ENCODE measurements at regions not wholly inside any gene's neighbourhood (a gene's known extent, or its start where the extent isn't known, plus 50 kb on each side); places are given as distances from the start of the nearest gene placed in this dataset.

DNA sequence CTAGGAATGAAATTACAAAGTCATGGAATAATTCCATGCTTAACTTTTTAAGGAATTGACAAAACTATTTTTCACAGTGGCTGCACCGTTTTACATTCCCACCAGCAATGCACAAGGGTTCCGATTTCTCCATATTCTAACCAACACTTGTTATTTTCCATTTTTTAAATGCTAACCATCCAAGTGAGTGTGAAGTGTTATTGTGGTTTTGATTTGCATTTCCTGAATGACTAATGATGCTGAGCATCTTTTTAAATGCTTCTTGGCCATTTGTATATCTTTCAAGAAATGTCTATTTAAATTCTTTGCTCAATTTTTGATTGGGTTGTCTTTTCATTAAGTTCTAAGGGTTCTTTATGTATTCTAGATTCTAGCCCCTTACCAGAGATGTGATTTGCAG is 479.5 kb upstream of the SMARCA2 start:
- no peaks in the 10 kb centered on the region for H3K27me3 ChIP-seq
- no peak overlapping the region for H3K4me3 ChIP-seq
- no peak for TF ChIP-seq POLR2A (IDR thresholded peaks at IDR 0.05)
- TF ChIP-seq, protein P1, sequence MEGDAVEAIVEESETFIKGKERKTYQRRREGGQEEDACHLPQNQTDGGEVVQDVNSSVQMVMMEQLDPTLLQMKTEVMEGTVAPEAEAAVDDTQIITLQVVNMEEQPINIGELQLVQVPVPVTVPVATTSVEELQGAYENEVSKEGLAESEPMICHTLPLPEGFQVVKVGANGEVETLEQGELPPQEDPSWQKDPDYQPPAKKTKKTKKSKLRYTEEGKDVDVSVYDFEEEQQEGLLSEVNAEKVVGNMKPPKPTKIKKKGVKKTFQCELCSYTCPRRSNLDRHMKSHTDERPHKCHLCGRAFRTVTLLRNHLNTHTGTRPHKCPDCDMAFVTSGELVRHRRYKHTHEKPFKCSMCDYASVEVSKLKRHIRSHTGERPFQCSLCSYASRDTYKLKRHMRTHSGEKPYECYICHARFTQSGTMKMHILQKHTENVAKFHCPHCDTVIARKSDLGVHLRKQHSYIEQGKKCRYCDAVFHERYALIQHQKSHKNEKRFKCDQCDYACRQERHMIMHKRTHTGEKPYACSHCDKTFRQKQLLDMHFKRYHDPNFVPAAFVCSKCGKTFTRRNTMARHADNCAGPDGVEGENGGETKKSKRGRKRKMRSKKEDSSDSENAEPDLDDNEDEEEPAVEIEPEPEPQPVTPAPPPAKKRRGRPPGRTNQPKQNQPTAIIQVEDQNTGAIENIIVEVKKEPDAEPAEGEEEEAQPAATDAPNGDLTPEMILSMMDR (IDR thresholded peaks at IDR 0.05): no peak

DNA sequence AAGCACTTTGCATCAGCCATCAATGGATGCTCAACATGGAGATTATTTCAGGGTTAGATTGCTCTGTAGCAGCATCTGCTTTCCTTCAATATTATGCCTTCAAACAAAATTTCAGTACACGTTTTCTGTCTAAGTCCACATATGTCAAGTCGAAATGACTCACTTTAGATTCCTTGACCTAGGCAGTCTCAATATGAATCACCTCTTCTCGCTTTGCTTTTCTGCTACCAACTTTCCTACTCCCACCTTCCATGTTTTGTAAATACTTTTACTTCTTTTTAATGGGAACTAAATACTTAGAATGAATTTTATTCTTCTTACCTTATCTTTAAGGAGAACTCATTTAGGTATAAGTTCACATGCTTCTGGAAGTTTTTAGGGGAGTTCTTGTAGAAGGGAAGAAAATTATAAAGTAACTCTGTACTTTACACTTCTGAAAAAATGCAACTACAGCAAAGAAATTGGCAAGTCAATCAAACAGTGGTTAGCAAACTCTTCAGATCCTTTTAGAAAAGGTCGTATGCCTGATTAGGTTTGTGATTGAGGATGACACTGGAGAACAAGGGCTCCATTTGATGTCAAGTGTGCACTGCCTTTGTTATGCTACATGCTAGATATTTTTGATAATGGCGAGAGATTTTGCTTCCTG is 478.5 kb upstream of the SMARCA2 start:
- no peak for DNase-seq
- TF ChIP-seq, protein P1 (IDR thresholded peaks at IDR 0.05): no peak
- no peak for TF ChIP-seq POLR2A (IDR thresholded peaks at IDR 0.05)
- no peaks in the 10 kb centered on the region for H3K9me3 ChIP-seq
- no peaks in the 10 kb centered on the region for H3K27me3 ChIP-seq
- H3K27ac ChIP-seq: no peak overlapping the region
- no peak overlapping the region for H3K4me3 ChIP-seq
- H3K36me3 ChIP-seq: no peaks in the 10 kb centered on the region
- no peaks in the 10 kb centered on the region for H3K4me1 ChIP-seq

More for the DNA sequence above, 479.5 kb upstream of the SMARCA2 start:
- H3K4me1 ChIP-seq: no peaks in the 10 kb centered on the region
- H3K36me3 ChIP-seq: no peaks in the 10 kb centered on the region
- no peaks in the 10 kb centered on the region for H3K9me3 ChIP-seq
- no peak overlapping the region for H3K27ac ChIP-seq
- DNase-seq: no peak

DNA sequence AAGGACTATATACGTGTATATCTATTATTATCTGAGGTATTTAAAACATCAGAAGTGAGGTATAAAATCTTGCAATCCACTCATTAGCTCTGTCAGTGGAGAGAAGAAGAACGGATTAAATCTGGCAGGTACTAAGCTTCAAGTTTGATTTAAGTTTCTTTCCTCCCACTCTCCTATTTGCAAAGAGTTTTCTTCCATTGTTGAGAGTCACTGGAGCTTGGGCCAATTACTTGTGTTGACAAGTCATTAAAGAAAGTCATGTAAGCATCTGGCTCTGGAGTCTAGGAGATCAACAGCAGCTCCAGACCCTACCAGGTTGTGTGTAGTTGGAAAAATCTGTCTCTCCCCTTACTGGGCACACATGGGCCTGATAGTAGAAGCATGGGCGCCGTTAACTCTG is 476.8 kb upstream of the SMARCA2 start:
- Histone ChIP-seq H3K27me3 (no peaks in the 10 kb centered on the region), H3K4me1 (no peaks in the 10 kb centered on the region), H3K9me3 (no peaks in the 10 kb centered on the region), H3K27ac (no peak overlapping the region), H3K4me3 (no peak overlapping the region), H3K36me3 (no peaks in the 10 kb centered on the region)
- no peak for DNase-seq
- no peak for TF ChIP-seq POLR2A (IDR thresholded peaks at IDR 0.05)
- TF ChIP-seq, protein P1 (IDR thresholded peaks at IDR 0.05): no peak

DNA sequence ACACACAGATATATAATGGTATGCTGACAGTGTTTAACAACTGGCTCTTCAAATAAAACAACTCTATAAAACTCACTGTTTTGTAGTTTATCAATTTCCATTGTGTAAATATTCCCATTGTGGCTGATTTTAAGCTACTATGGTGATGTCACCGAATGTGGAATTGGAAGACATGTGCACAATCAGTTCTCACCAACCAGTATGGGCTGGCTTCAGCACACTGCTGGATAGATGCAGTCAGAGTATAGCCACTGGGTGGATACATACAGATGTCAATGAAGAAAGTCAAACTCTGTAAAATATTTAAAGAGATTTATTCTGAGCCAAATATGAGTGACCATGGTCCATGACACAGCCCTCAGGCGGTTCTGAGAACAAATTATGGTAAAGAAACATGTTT is 475.9 kb upstream of the SMARCA2 start:
- no peak for TF ChIP-seq POLR2A (IDR thresholded peaks at IDR 0.05)
- TF ChIP-seq, protein P1 (IDR thresholded peaks at IDR 0.05): no peak

DNA sequence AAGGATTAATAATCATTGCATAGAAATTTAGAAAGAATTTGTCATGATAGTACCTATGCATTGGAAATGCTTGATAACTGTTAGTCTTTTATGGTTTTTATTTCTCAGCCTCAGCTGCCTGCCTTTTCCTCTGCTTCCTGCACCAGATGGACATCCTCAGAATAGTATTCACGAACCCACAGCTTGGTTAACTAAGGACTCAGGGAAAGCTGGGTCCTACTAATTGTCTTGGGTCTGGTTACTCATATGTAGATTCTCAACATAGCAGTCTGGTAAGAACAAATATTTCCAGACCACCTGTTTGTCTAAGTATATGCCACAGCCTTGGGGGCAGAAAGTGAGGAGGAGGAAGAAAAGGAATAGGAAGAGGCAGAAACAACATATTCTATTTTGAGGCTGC is 464.5 kb upstream of the SMARCA2 start:
- DNase-seq: no peak
- H3K36me3 ChIP-seq: no peaks in the 10 kb centered on the region
- TF ChIP-seq, protein P1 (IDR thresholded peaks at IDR 0.05): no peak
- TF ChIP-seq POLR2A (IDR thresholded peaks at IDR 0.05): no peak
- no peaks in the 10 kb centered on the region for H3K9me3 ChIP-seq
- H3K27ac ChIP-seq: no peak overlapping the region
- H3K4me3 ChIP-seq: no peak overlapping the region
- no peaks in the 10 kb centered on the region for H3K4me1 ChIP-seq
- no peaks in the 10 kb centered on the region for H3K27me3 ChIP-seq

More for the DNA sequence above, 475.9 kb upstream of the SMARCA2 start:
- no peaks in the 10 kb centered on the region for H3K36me3 ChIP-seq
- H3K4me3 ChIP-seq: no peak overlapping the region
- no peaks in the 10 kb centered on the region for H3K9me3 ChIP-seq
- no peaks in the 10 kb centered on the region for H3K4me1 ChIP-seq
- no peaks in the 10 kb centered on the region for H3K27me3 ChIP-seq
- no peak overlapping the region for H3K27ac ChIP-seq
- DNase-seq: no peak

All from Peyer's patch (tissue), 4 donors.